Aorta (tissue), 5 donors: ENCODE measurements at regions not wholly inside any gene's neighbourhood (a gene's known extent, or its start where the extent isn't known, plus 50 kb on each side); places are given as distances from the start of the nearest gene placed in this dataset.

Experiments used
- ATAC-seq: fragments of 200-7000 bp; cut with Tn5 transposase; one replicate; pipeline ENCODE4 v1.9.1; 2022; ENCODE audit warnings: moderate library complexity; ENCODE audit not compliant: low FRiP score
- DNase-seq, 2 donors: peaks; one replicate each; pipeline ENCODE4 v3.0.0-alpha.2; 2020
- H3K27ac ChIP-seq, 2 donors: one replicate each; pipeline ENCODE4 v1.5.1; 2013; ENCODE audit warnings: low read length in 2 of 2, mild to moderate bottlenecking in 2 of 2, moderate library complexity in 2 of 2, control low read depth in 1 of 2, inconsistent platforms in 1 of 2, low read depth in 1 of 2
- H3K27me3 ChIP-seq, 2 donors: one replicate each; pipeline ENCODE4 v1.6.1; 2013; ENCODE audit warnings: control low read depth in 1 of 2, low read length in 1 of 2, mild to moderate bottlenecking in 1 of 2, moderate library complexity in 1 of 2; ENCODE audit not compliant: insufficient read depth in 2 of 2, control insufficient read depth in 1 of 2
- H3K36me3 ChIP-seq, 2 donors: one replicate each; pipeline ENCODE4 v1.6.1; 2013; ENCODE audit warnings: control low read depth in 1 of 2, low read length in 1 of 2, mild to moderate bottlenecking in 1 of 2; ENCODE audit not compliant: insufficient read depth in 2 of 2, control insufficient read depth in 1 of 2
- H3K4me1 ChIP-seq, 2 donors: one replicate each; pipeline ENCODE4 v1.6.1; 2013; ENCODE audit warnings: low read length in 2 of 2, control low read depth in 1 of 2, mild to moderate bottlenecking in 1 of 2, moderate library complexity in 1 of 2; ENCODE audit not compliant: insufficient read depth in 2 of 2, control insufficient read depth in 1 of 2
- H3K4me3 ChIP-seq, 2 donors: one replicate each; pipeline ENCODE4 v1.5.1; 2013; ENCODE audit warnings: low read length in 2 of 2, control low read depth in 1 of 2, mild to moderate bottlenecking in 1 of 2
- H3K9me3 ChIP-seq: one replicate; pipeline ENCODE4 v1.6.1; 2013; ENCODE audit warnings: mild to moderate bottlenecking, low read length; ENCODE audit not compliant: control insufficient read depth
- WGBS, 2 donors: extraction: QIAGEN DNeasy Blood & Tissue Kit; methylation state at CpG; one replicate each; pipeline ENCODE4 v1.1.7; 2013; 5-methylcytosine and 5-hydroxymethylcytosine counted together
- intact Hi-C, 2 donors: fragments of 100-400 bp; cut with DNase I; formaldehyde crosslinking; loops; one replicate each; pipeline versions ENCODE4 v1.14.2 to v1.15.0; 2022
- donor health status: healthy with polysubstance abuse.
- donor health status: Bipolar disorder and iron deficiency.
- donor health status: DM: no; HTN: no; CAD: no.
- donor health status: DM: no; HTN: no; CAD: no.
- donor health status: DM: yes; HTN: yes; CAD: no.

DNA sequence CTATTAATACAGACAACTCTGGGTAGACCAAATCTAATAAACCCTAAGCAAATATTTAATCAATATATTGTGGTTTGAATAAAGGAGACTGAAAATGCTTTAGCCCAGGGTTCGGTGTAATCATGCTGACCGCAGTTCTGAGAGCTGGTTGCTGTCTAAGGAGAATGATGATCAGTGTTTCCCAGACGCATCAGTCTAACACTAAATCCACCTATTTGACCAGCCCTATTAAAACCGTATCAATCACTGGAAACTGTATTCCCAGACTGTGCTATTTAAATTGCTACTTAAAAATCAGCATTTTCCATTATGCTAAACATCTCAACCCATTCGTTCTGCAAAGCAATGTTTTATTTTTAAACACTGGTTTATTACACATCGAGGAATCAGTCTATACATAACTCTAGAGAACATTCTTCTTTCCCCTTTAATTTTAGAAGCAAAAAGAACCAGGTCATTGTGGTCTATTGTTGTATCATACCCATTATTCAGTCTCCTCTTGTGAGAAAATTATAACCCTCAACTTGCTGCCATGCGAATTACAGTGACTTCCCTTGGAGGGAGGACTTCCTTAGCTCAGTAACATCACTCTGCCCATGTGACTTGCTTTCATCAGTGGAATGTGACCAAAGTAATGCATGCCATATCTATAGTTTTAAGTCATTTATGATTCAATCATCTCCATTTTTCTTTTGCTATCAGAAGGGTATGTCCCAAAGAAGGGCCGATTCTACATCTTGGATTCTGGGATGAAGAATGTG lies 515.2 kb upstream of the JAG1 start:
- ATAC-seq (no peak), DNase-seq (no peak)
- Histone ChIP-seq H3K27ac (no peak overlapping the region), H3K9me3 (no peaks in the 10 kb centered on the region), H3K4me1 (no peaks in the 10 kb centered on the region), H3K4me3 (no peak overlapping the region), H3K27me3 (no peaks in the 10 kb centered on the region), H3K36me3 (no peaks in the 10 kb centered on the region)
- 75 to 87% methylated on average over 8 of the region's 8 CpGs for WGBS, 2 donors
- intact Hi-C loops, result no loop called here

DNA sequence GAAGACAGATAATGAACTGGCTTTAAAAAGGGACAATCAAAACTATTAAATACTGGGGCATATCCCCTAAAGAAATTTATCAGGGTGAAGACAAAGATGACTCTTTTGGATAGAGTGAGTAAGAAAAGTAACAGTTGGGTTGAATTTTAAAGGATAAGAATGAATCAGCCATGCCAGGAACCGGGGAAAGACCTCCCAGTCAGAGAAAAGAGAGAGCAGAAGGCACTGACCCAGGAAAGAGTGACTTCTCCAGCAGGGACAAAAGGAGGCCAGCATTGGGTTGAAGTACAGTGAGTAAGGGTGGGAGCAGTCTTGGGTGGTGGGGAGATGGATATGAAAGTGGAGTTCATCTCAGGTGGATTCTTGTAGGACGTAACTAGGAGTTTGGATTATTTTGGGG lies 516.9 kb upstream of the JAG1 start:
- Histone ChIP-seq H3K4me1 (no peaks in the 10 kb centered on the region), H3K36me3 (no peaks in the 10 kb centered on the region), H3K27me3 (no peaks in the 10 kb centered on the region), H3K9me3 (no peaks in the 10 kb centered on the region), H3K27ac (no peak overlapping the region), H3K4me3 (no peak overlapping the region)
- ATAC-seq (no peak), DNase-seq (no peak)
- intact Hi-C loops, result no loop called here
- WGBS, 2 donors, result 88 to 93% methylated on average over 2 of the region's 2 CpGs

DNA sequence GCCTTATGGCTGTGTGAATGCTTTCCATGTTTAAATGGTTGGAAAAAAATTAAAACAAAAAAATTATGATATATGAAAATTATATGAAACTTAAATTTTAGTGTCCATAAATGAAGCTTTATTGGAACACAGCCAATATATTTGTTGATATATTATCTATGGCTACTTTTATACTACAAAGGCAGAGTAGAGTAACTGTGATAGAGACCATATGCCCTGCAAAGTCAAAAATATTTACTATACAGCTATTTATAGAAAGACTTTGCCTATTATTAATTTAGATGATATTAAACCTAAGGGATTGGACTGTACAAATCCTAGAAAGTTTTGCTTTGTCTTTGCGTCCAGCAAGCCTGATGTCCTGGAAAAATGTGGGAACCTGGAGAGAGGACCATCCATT lies 518.3 kb upstream of the JAG1 start:
- DNase-seq, result no peak
- Histone ChIP-seq H3K9me3 (no peaks in the 10 kb centered on the region), H3K4me1 (no peaks in the 10 kb centered on the region), H3K27me3 (no peaks in the 10 kb centered on the region), H3K27ac (no peak overlapping the region), H3K36me3 (no peaks in the 10 kb centered on the region), H3K4me3 (no peak overlapping the region)
- ATAC-seq, result no peak
- 89 to 95% methylated on average over 1 of the region's 1 CpG for WGBS, 2 donors
- intact Hi-C loops, result no loop called here

DNA sequence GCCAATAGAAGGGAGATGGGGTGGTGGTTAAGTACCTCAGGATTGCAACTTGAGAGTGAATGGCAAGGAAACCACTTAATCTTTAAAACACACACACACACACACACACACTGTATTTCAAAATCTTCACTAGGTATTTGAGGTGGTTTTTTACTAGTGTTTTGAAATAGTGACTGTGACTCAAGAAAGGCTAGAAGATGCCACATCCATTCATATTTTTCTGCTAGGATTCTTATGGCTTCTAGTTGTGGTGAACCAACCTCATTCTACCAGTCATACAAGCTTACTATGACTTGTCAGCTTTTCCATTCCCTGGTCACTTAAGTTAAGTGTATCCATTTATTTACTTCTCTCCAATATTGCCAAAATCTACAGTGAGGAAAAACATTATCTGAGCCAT lies 519.4 kb upstream of the JAG1 start:
- no peaks in the 10 kb centered on the region for H3K9me3 ChIP-seq
- DNase-seq (no peak), ATAC-seq (no peak)
- H3K4me3 ChIP-seq, result no peak overlapping the region
- H3K27me3 ChIP-seq, result no peaks in the 10 kb centered on the region
- intact Hi-C loops, result no loop called here
- no peaks in the 10 kb centered on the region for H3K4me1 ChIP-seq
- no peak overlapping the region for H3K27ac ChIP-seq
- H3K36me3 ChIP-seq, result no peaks in the 10 kb centered on the region

DNA sequence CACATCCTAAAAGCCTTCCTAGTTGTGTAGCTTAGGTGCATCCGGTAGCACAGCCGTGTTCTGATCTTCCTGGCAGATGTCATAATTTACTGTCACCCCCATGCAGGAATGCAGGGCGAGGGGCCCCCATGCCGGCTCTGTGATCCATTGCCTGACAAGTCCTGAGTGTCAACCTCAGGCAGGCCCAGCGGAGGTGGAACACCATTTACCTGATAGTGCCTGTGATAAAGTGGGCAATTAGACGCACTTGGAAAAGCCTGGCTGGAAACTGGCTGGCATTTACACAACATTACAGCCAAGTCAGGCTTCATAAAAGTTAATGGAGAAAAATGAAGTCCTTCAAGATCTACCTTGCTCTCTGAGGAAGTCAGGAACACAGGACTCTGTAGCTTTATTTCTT lies 521.4 kb upstream of the JAG1 start:
- WGBS, 2 donors, result 69 to 80% methylated on average over 6 of the region's 6 CpGs
- Histone ChIP-seq H3K4me3 (no peak overlapping the region), H3K36me3 (no peaks in the 10 kb centered on the region), H3K9me3 (no peaks in the 10 kb centered on the region), H3K27me3 (no peaks in the 10 kb centered on the region), H3K27ac (no peak overlapping the region), H3K4me1 (no peaks in the 10 kb centered on the region)
- no peak for ATAC-seq
- DNase-seq, result no peak
- intact Hi-C loops, result no loop called here

DNA sequence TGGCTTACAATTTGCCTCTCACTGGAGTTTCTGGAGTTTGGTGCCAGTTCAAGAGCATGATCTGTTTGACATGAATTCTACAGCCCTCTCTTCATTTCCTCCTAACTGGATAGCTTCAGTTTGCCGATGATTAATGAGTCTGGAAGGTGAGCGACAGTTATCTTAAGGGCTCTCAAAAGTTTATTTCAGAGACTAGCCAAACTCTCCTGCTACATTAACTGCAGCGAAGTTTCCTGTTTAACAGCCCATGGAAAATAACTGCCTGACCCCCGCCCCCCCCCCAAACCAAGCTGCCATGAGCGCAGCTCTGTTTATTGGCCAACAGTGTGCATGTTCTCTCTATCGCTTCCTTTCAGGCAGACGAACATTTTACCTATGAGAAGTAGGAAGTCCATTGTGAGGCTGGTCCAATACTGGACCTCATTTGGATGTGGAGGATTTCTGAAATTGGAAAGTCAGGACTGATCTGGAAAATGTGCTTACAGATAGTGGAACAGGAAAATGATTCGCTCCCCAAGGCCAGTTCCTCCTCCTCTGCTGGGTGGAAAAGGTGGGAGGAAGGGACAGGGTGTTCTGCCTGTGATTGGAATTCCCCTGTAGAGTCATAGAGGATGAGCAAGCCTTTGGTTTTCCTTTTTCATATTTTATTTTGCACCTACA lies 522.2 kb upstream of the JAG1 start:
- 53 to 67% methylated on average over 8 of the region's 8 CpGs for WGBS, 2 donors
- no peak overlapping the region for H3K27ac ChIP-seq
- intact Hi-C loops, result no loop called here
- no peaks in the 10 kb centered on the region for H3K27me3 ChIP-seq
- H3K36me3 ChIP-seq, result no peaks in the 10 kb centered on the region
- no peaks in the 10 kb centered on the region for H3K4me1 ChIP-seq
- H3K9me3 ChIP-seq, result no peaks in the 10 kb centered on the region
- H3K4me3 ChIP-seq, result no peak overlapping the region
- DNase-seq (no peak), ATAC-seq (no peak)

DNA sequence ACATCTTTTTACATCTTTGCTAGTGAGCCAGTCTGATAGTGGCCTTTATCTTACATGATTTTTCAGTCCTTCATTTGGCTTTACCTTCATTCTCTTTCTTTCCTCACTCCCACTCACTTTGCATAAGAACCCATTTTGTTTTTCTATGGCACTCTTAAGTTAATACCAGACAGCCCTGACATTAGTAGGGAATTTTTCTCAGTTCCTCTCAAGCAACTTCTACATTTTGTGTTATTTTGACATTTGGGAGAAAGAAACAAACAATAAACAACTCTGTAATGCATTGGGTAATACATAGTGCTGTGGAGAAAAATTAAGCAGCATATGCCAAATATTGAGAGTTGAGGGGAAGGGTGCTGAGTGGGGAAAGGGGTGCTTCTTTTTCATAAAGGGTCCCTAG lies 524.1 kb upstream of the JAG1 start:
- H3K4me1 ChIP-seq, result no peaks in the 10 kb centered on the region
- intact Hi-C loops, result no loop called here
- H3K27me3 ChIP-seq, result no peaks in the 10 kb centered on the region
- no peak overlapping the region for H3K4me3 ChIP-seq
- ATAC-seq, result no peak
- H3K36me3 ChIP-seq, result no peaks in the 10 kb centered on the region
- H3K27ac ChIP-seq, result no peak overlapping the region
- no peaks in the 10 kb centered on the region for H3K9me3 ChIP-seq
- no peak for DNase-seq

DNA sequence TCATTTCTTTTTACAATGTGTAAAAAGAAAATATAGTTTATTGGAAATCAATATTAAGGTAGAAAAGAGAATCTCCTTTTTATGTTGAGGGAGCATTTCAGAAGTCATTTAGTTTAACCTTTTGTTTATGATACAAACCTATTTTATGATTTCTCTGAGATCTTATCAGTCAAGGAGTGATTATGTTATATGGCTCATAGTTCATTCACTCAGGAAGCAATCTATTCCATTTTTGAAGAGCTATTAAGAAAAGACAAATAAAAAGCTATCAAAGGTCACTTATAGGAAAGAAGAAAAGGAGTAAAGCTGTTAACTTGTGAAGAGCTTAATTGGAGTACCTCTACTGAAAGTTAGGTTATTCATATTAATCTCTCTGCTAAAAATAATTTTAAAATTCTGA lies 526.6 kb upstream of the JAG1 start:
- intact Hi-C loops, result loop anchor here in 1 of 2 donors (10.0 kb wide), 1 partner anchor 56 kb away; no protein-coding TSS in a partner anchor
- Histone ChIP-seq H3K27ac (no peak overlapping the region), H3K4me1 (no peaks in the 10 kb centered on the region), H3K4me3 (no peak overlapping the region), H3K27me3 (no peaks in the 10 kb centered on the region), H3K9me3 (no peaks in the 10 kb centered on the region), H3K36me3 (no peaks in the 10 kb centered on the region)
- ATAC-seq, result no peak
- no peak for DNase-seq
